Esophagus muscularis mucosa (tissue), 3 donors: ENCODE measurements at regions not wholly inside any gene's neighbourhood (a gene's known extent, or its start where the extent isn't known, plus 50 kb on each side); places are given as distances from the start of the nearest gene placed in this dataset.

Experiments
- POLR2A ChIP-seq: fragments of 450-650 bp; IDR thresholded peaks from one replicate; pipeline ENCODE4 v1.6.1; 2017; ENCODE audit warnings: antibody characterized with exemption, moderate library complexity, mild to moderate bottlenecking, low read depth
- TF ChIP-seq, protein P1 (sequence below), 3 experiments: fragments of 200-600 bp in 2 of 3; fragments of 450-650 bp in 1 of 3; sonication (generic) in 2 of 3; IDR thresholded peaks; one replicate each; pipeline ENCODE4 v1.5.1; 2017 to 2019; ENCODE audit warnings: antibody characterized with exemption in 3 of 3, mild to moderate bottlenecking in 2 of 3, moderate library complexity in 1 of 3

DNA sequence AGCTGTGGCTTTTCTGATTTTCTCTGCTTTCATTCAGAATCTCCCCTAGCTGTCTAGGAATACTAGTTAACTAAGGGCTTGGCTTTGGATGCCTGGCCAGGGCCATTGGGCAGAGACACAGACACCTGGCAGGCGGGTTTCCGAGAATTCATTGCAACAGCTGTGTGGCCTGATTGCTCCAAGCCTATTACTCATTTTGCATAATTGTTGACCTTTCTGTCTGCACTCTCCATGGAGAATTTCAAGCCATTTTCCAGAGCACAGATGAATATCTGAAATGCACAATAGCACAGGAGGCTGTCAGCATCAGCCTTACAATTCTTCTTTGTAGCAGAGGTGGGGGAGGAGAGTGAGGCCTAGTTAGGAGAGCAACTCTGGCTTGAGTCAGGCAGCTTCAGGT is 310.5 kb downstream of the DMAC1 start:
- no peak for TF ChIP-seq POLR2A
- TF ChIP-seq, protein P1, sequence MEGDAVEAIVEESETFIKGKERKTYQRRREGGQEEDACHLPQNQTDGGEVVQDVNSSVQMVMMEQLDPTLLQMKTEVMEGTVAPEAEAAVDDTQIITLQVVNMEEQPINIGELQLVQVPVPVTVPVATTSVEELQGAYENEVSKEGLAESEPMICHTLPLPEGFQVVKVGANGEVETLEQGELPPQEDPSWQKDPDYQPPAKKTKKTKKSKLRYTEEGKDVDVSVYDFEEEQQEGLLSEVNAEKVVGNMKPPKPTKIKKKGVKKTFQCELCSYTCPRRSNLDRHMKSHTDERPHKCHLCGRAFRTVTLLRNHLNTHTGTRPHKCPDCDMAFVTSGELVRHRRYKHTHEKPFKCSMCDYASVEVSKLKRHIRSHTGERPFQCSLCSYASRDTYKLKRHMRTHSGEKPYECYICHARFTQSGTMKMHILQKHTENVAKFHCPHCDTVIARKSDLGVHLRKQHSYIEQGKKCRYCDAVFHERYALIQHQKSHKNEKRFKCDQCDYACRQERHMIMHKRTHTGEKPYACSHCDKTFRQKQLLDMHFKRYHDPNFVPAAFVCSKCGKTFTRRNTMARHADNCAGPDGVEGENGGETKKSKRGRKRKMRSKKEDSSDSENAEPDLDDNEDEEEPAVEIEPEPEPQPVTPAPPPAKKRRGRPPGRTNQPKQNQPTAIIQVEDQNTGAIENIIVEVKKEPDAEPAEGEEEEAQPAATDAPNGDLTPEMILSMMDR (IDR thresholded peaks at IDR 0.05) = no peak
